H1 (cell line): ENCODE measurements at regions not wholly inside any gene's neighbourhood (a gene's known extent, or its start where the extent isn't known, plus 50 kb on each side); places are given as distances from the start of the nearest gene placed in this dataset.

Experiments
- EP300 ChIP-seq, 2 experiments: IDR thresholded peaks; 1 replicate in 1 of 2; 2 replicates in 1 of 2; pipeline ENCODE4 v1.6.1; 2011 to 2012; ENCODE audit warnings: low read depth in 2 of 2, low read length in 2 of 2, mild to moderate bottlenecking in 2 of 2, borderline replicate concordance in 1 of 2, inconsistent platforms in 1 of 2, moderate library complexity in 1 of 2
- JUN ChIP-seq: IDR thresholded peaks from 2 replicates; pipeline ENCODE4 v1.6.1; 2011; ENCODE audit warnings: low read depth, mild to moderate bottlenecking, improper control_type of control experiment, low read length
- RAD21 ChIP-seq, 2 experiments: IDR thresholded peaks in 1 of 2; conservative IDR thresholded peaks in 1 of 2; 2 replicates each; pipeline ENCODE4 v1.6.1; 2011; ENCODE audit warnings: low read depth in 2 of 2, low read length in 2 of 2, improper control_type of control experiment in 1 of 2, inconsistent platforms in 1 of 2, mild to moderate bottlenecking in 1 of 2, moderate library complexity in 1 of 2
- SUZ12 ChIP-seq: fragments of 200-600 bp; sonication (generic); IDR thresholded peaks from 2 replicates; pipeline ENCODE4 v1.6.1; 2012; ENCODE audit warnings: mild to moderate bottlenecking, inconsistent platforms, low read length, moderate library complexity, mixed read lengths
- TCF12 ChIP-seq: IDR thresholded peaks from 2 replicates; pipeline ENCODE4 v1.6.1; 2011; ENCODE audit warnings: low read depth, mild to moderate bottlenecking, low read length

DNA sequence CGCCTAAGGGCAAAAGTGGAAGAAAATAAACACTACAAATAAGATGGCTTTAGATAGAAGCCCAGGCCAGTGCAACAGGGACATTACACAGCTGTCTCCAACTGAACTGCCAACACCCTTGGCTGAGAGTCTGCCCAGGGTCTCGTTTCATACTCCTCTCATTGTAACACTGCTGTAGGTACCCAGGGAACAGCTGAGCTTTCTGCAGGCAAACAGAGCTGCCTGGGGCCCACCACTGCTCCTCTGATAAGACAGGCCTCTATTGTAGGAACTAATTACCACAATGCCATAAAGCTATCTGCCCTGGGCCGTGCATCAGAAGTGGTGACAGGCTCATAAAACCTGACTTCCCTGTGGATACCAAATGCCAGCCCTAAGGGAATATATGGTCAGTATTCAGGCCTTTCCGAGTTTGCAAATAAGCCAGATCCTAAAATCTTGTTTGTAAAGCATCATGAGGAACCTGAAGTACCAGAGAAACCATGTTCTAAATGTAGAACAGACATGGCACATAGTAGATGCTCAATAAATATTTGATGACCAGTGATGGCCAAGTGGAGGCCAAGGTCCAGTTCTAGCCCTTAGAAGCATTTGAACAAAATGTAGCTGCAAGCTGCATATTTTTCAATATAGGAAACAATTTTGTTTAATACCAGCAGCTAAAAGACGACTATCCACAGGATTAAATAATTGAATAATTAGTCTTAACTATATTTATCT, 84.3 kb upstream of the NEO1 start (continued):
- no peak for TF ChIP-seq RAD21 (IDR thresholded peaks at IDR 0.05 in 1 of 2, conservative IDR thresholded peaks at IDR 0.05 in 1 of 2; ENCODE audit: low read depth in 2 of 2, low read length in 2 of 2)
- TF ChIP-seq JUN = no peak
- TF ChIP-seq SUZ12 = no peak
- TF ChIP-seq EP300 (IDR thresholded peaks at IDR 0.05; ENCODE audit: borderline replicate concordance in 1 of 2, low read depth in 2 of 2, low read length in 2 of 2) = no peak
- TF ChIP-seq TCF12 = no peak
